OCI-LY1 (cell line): ENCODE measurements at regions not wholly inside any gene's neighbourhood (a gene's known extent, or its start where the extent isn't known, plus 50 kb on each side); places are given as distances from the start of the nearest gene placed in this dataset.

Experiments
- H2AFZ ChIP-seq: fragments of 200-600 bp; sonication (generic), shearing (Covaris generic); 2 replicates; pipeline ENCODE4 v1.6.0; 2014; ENCODE audit warnings: antibody characterized with exemption, mild to moderate bottlenecking, low read length
- H3F3A ChIP-seq: fragments of 200-600 bp; sonication (generic), shearing (Covaris generic); 2 replicates; pipeline ENCODE4 v1.6.0; 2014; ENCODE audit warnings: mild to moderate bottlenecking, antibody characterized with exemption, low read length, moderate library complexity; ENCODE audit not compliant: insufficient read depth
- H3K27ac ChIP-seq: fragments of 200-600 bp; sonication (generic); 2 replicates; pipeline ENCODE4 v1.5.1; 2014; ENCODE audit warnings: low read length, mixed run types, mild to moderate bottlenecking, low read depth; ENCODE audit not compliant: poor library complexity, severe bottlenecking
- H3K27me3 ChIP-seq: fragments of 200-600 bp; sonication (generic); 2 replicates; pipeline ENCODE4 v1.6.0; 2014; ENCODE audit warnings: antibody characterized with exemption, mild to moderate bottlenecking, low read length, moderate library complexity; ENCODE audit not compliant: insufficient read depth
- H3K36me3 ChIP-seq: fragments of 200-600 bp; sonication (generic); 2 replicates; pipeline ENCODE4 v1.6.1; 2014; ENCODE audit warnings: mild to moderate bottlenecking, antibody characterized with exemption, low read length, moderate library complexity, mixed read lengths; ENCODE audit not compliant: insufficient read depth
- H3K4me1 ChIP-seq: fragments of 200-600 bp; sonication (generic); 2 replicates; pipeline ENCODE4 v1.5.1; 2014; ENCODE audit warnings: mild to moderate bottlenecking, low read length, moderate library complexity; ENCODE audit not compliant: insufficient read depth, severe bottlenecking
- H3K4me2 ChIP-seq: fragments of 200-600 bp; sonication (generic), shearing (Covaris generic); 2 replicates; pipeline ENCODE4 v1.6.1; 2014; ENCODE audit warnings: low read length
- H3K4me3 ChIP-seq: fragments of 200-600 bp; sonication (generic); 2 replicates; pipeline ENCODE4 v1.5.1; 2014; ENCODE audit warnings: low read length, low read depth, mild to moderate bottlenecking, mixed read lengths; ENCODE audit not compliant: poor library complexity, severe bottlenecking
- H3K79me2 ChIP-seq: fragments of 200-600 bp; shearing (Covaris generic); 2 replicates; pipeline ENCODE4 v1.6.1; 2016; ENCODE audit warnings: mixed run types, low read length, mixed read lengths; ENCODE audit not compliant: insufficient read depth
- H3K9ac ChIP-seq: fragments of 200-600 bp; sonication (generic), shearing (Covaris generic); 2 replicates; pipeline ENCODE4 v1.6.1; 2014; ENCODE audit warnings: mild to moderate bottlenecking, low read length, mixed read lengths
- H3K9me2 ChIP-seq: fragments of 200-600 bp; sonication (generic), shearing (Covaris generic); 2 replicates; pipeline ENCODE4 v1.6.1; 2014; ENCODE audit warnings: low read depth, mild to moderate bottlenecking, low read length, mixed read lengths
- H3K9me3 ChIP-seq: fragments of 200-600 bp; shearing (Covaris generic); 2 replicates; pipeline ENCODE4 v1.6.1; 2014; ENCODE audit warnings: low read length, mixed read lengths
- H4K20me1 ChIP-seq: fragments of 200-600 bp; sonication (generic), shearing (Covaris generic); 2 replicates; pipeline ENCODE4 v1.6.0; 2016; ENCODE audit warnings: mild to moderate bottlenecking, low read length; ENCODE audit not compliant: insufficient read depth
- EZH2 ChIP-seq: fragments of 200-600 bp; sonication (generic), shearing (Covaris generic); IDR thresholded peaks from 2 replicates; pipeline ENCODE4 v1.8.0; 2017; ENCODE audit warnings: borderline replicate concordance, mixed run types, mild to moderate bottlenecking, antibody characterized with exemption, low read length, moderate library complexity, mixed read lengths
- TF ChIP-seq, protein P1 (sequence below): fragments of 200-600 bp; sonication (generic), shearing (Covaris generic); IDR thresholded peaks from 2 replicates; pipeline ENCODE4 v1.5.1; 2017; ENCODE audit warnings: mild to moderate bottlenecking, antibody characterized with exemption, low read length, moderate library complexity, mixed read lengths

DNA sequence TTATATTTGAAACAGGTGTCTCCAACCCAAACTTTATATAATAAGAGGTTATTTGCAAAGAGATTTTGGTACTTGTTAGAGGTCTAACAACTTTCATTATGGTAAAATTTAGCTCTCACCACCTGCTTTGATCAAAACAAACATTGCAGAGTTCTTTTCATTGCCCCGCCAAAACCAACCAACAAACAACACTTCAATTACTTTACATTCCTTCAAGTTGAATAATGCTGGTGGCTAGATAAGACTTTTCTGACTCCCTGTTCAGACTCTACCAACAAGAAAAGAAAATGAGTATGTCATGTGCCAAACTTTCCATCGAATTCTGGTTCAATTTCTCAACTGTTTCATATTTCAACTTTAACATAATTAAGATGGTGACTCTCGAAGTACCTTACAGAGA lies 311.1 kb downstream of the ADGRG6 start:
- no peak for TF ChIP-seq EZH2
- TF ChIP-seq, protein P1, sequence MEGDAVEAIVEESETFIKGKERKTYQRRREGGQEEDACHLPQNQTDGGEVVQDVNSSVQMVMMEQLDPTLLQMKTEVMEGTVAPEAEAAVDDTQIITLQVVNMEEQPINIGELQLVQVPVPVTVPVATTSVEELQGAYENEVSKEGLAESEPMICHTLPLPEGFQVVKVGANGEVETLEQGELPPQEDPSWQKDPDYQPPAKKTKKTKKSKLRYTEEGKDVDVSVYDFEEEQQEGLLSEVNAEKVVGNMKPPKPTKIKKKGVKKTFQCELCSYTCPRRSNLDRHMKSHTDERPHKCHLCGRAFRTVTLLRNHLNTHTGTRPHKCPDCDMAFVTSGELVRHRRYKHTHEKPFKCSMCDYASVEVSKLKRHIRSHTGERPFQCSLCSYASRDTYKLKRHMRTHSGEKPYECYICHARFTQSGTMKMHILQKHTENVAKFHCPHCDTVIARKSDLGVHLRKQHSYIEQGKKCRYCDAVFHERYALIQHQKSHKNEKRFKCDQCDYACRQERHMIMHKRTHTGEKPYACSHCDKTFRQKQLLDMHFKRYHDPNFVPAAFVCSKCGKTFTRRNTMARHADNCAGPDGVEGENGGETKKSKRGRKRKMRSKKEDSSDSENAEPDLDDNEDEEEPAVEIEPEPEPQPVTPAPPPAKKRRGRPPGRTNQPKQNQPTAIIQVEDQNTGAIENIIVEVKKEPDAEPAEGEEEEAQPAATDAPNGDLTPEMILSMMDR = no peak
- no peak overlapping the region for H3K4me3 ChIP-seq

DNA sequence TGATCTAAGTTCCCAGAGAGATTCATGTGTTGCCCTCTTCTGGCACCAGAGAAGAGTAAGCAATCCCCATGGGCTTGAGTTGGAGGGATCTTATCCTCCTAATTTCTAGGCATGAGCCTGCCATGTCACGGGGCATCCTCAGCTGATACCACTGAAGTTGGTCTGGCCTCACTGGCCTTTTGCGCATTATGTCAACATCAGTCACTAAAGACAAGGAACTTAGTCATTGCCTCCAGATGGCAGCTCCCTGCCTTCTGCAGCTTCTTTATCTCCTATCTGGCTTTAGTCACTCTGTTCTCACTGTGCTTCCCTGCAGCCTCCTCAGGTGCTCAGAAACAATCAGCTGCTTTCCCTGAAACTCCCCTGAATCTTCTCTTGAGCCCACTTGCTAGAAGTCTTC lies 312.2 kb downstream of the ADGRG6 start:
- no peaks in the 10 kb centered on the region for H3K36me3 ChIP-seq
- no peaks in the 10 kb centered on the region for H3K4me1 ChIP-seq
- H3K9me3 ChIP-seq = no peaks in the 10 kb centered on the region
- no peak for TF ChIP-seq EZH2
- TF ChIP-seq, protein P1 = no peak
- no peaks in the 10 kb centered on the region for H3K27me3 ChIP-seq
- no peak overlapping the region for H2AFZ ChIP-seq
- H3K79me2 ChIP-seq = no peaks in the 10 kb centered on the region
- no peaks in the 10 kb centered on the region for H3K9me2 ChIP-seq
- no peak overlapping the region for H3K4me2 ChIP-seq
- H3F3A ChIP-seq = no peaks in the 10 kb centered on the region
- H4K20me1 ChIP-seq = no peaks in the 10 kb centered on the region
- H3K27ac ChIP-seq = no peak overlapping the region
- no peak overlapping the region for H3K9ac ChIP-seq
- H3K4me3 ChIP-seq = no peak overlapping the region

More for the DNA sequence above, 311.1 kb downstream of the ADGRG6 start:
- Histone ChIP-seq H4K20me1 (no peaks in the 10 kb centered on the region), H2AFZ (no peak overlapping the region), H3K79me2 (no peaks in the 10 kb centered on the region), H3K36me3 (no peaks in the 10 kb centered on the region), H3F3A (no peaks in the 10 kb centered on the region), H3K9me2 (no peaks in the 10 kb centered on the region), H3K27me3 (no peaks in the 10 kb centered on the region), H3K4me1 (no peaks in the 10 kb centered on the region), H3K9me3 (no peaks in the 10 kb centered on the region), H3K4me2 (no peak overlapping the region), H3K27ac (no peak overlapping the region), H3K9ac (no peak overlapping the region)

DNA sequence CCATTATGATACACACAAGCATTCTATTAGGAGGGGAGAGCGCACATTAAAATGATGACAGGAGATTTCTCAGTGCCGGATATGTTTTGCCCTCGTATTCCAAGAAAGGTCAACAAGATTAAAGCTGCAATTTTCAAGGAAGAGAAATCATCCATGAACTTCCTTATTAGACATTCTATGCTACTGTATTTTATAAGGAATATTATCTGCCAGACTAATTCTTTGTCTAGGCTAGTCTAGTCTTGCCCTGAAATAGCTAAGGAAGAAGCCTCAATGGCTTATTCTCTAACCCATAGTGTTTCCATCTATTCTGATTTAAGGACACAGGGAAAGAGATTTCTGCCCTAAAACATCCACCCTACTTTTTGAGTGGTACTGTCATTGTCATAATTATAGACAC lies 315.4 kb downstream of the ADGRG6 start:
- Histone ChIP-seq H3K9me2 (no peaks in the 10 kb centered on the region), H3K4me1 (no peaks in the 10 kb centered on the region), H3K36me3 (no peaks in the 10 kb centered on the region), H3K27me3 (no peaks in the 10 kb centered on the region), H3K27ac (no peak overlapping the region), H3K4me2 (no peak overlapping the region), H3K4me3 (no peak overlapping the region), H3F3A (no peaks in the 10 kb centered on the region), H3K9ac (no peak overlapping the region), H3K9me3 (no peaks in the 10 kb centered on the region), H4K20me1 (no peaks in the 10 kb centered on the region), H3K79me2 (no peaks in the 10 kb centered on the region), H2AFZ (no peak overlapping the region)
- TF ChIP-seq, protein P1 = no peak
- no peak for TF ChIP-seq EZH2
